Heart left ventricle (tissue), 13 donors: ENCODE measurements at regions not wholly inside any gene's neighbourhood (a gene's known extent, or its start where the extent isn't known, plus 50 kb on each side); places are given as distances from the start of the nearest gene placed in this dataset.

ENCODE experiments used
- CTCF ChIP-seq, 12 donors: fragments of 200-600 bp; sonication (generic) in 4 of 12; IDR thresholded peaks; one replicate each; pipeline versions ENCODE4 v1.5.0 to v1.8.0; 2018 to 2022; ENCODE audit warnings: antibody characterized with exemption in 12 of 12, mild to moderate bottlenecking in 5 of 12
- POLR2A ChIP-seq, 2 donors: fragments of 450-650 bp; IDR thresholded peaks; one replicate each; pipeline ENCODE4 v1.6.1; 2017; ENCODE audit warnings: antibody characterized with exemption in 2 of 2, mild to moderate bottlenecking in 2 of 2, moderate library complexity in 2 of 2
- donor health status: ischemic (EF 13 %, LVEDD 7.1; RV severe dilation, severe dysfunction).
- donor health status: DM: no; HTN: yes; CAD: no.
- donor health status: DM: no; HTN: no; CAD: no.
- donor health status: ischemic (EF 25% LVEDD 6.9; RV normal size, moderate dysfunction).
- donor health status: ischemic (EF 25% LVEDD 5.7; RV mildly dilated, moderate dysfunction).
- donor health status: ischemic (EF 35%, LVEDD 5.7; RV mildly dilated, moderate dysfunction).
- donor health status: nonischemic (EF 11% LVEDD 7.7; RV severe dilation, severe dysfunction).
- donor health status: DM: yes; HTN: yes; CAD: no.
- donor health status: PGD.
- donor health status: ischemic (EF 29% LVEDD 5.4; RV normal size, mild dysfunction).
- donor health status: nonischemic (EF 23%, LVEDD 6.1; RV moderate dilation, normal function).

GRCh38 chr14:104356738-104357688 lies 218.6 kb downstream of the KIF26A start:
- TF ChIP-seq CTCF (IDR thresholded peaks at IDR 0.05) (no peak), POLR2A (IDR thresholded peaks at IDR 0.05) (no peak)
